DOHH2 (cell line): ENCODE measurements at regions not wholly inside any gene's neighbourhood (a gene's known extent, or its start where the extent isn't known, plus 50 kb on each side); places are given as distances from the start of the nearest gene placed in this dataset.

Experiments
- H3F3A ChIP-seq: fragments of 200-600 bp; sonication (generic), shearing (Covaris generic); 2 replicates; pipeline ENCODE4 v1.6.0; 2016; ENCODE audit warnings: antibody characterized with exemption, mild to moderate bottlenecking; ENCODE audit not compliant: control insufficient read depth, insufficient read depth
- H3K27ac ChIP-seq: fragments of 200-600 bp; sonication (generic); 2 replicates; pipeline ENCODE4 v1.5.1; 2014; ENCODE audit warnings: low read depth, mild to moderate bottlenecking, low read length, moderate library complexity
- H3K27me3 ChIP-seq: fragments of 200-600 bp; sonication (generic); 2 replicates; pipeline ENCODE4 v1.6.1; 2014; ENCODE audit warnings: mild to moderate bottlenecking, low read length, mixed read lengths; ENCODE audit not compliant: control insufficient read depth
- H3K36me3 ChIP-seq: fragments of 200-600 bp; sonication (generic); 2 replicates; pipeline ENCODE4 v1.6.1; 2014; ENCODE audit warnings: mild to moderate bottlenecking, low read length, moderate library complexity, mixed read lengths; ENCODE audit not compliant: control insufficient read depth
- H3K4me1 ChIP-seq: fragments of 200-600 bp; sonication (generic); 2 replicates; pipeline ENCODE4 v1.6.1; 2014; ENCODE audit warnings: mild to moderate bottlenecking, low read length, mixed read lengths; ENCODE audit not compliant: control insufficient read depth
- H3K4me2 ChIP-seq: fragments of 200-600 bp; sonication (generic); 2 replicates; pipeline ENCODE4 v1.6.0; 2014; ENCODE audit warnings: mild to moderate bottlenecking, low read length, moderate library complexity
- H3K4me3 ChIP-seq: fragments of 200-600 bp; sonication (generic); 2 replicates; pipeline ENCODE4 v1.5.1; 2014; ENCODE audit warnings: mild to moderate bottlenecking, low read length, mixed read lengths
- H3K79me2 ChIP-seq: fragments of 200-600 bp; sonication (generic); 2 replicates; pipeline ENCODE4 v1.6.1; 2014; ENCODE audit warnings: mild to moderate bottlenecking, low read length, mixed read lengths; ENCODE audit not compliant: control insufficient read depth
- H3K9me2 ChIP-seq: fragments of 200-600 bp; sonication (generic); replicated peaks from 2 replicates; pipeline ENCODE4 v1.6.1; 2014; ENCODE audit warnings: mild to moderate bottlenecking, low read length, mixed read lengths; ENCODE audit not compliant: control insufficient read depth
- H3K9me3 ChIP-seq: fragments of 200-600 bp; sonication (generic); 2 replicates; pipeline ENCODE4 v1.6.1; 2014; ENCODE audit warnings: antibody characterized with exemption, low read length, mixed read lengths; ENCODE audit not compliant: control insufficient read depth, insufficient read depth
- H4K20me1 ChIP-seq: fragments of 200-600 bp; sonication (generic); 2 replicates; pipeline ENCODE4 v1.6.0; 2014; ENCODE audit warnings: low read depth, mild to moderate bottlenecking, antibody characterized with exemption, low read length, moderate library complexity; ENCODE audit not compliant: control insufficient read depth, insufficient read depth
- CTCF ChIP-seq: fragments of 200-600 bp; sonication (generic); IDR thresholded peaks from one replicate; pipeline ENCODE4 v1.5.1; 2014; ENCODE audit warnings: antibody characterized with exemption, mild to moderate bottlenecking, low read depth, low read length; ENCODE audit not compliant: poor library complexity, severe bottlenecking
- EZH2phosphoT487 ChIP-seq: fragments of 200-600 bp; sonication (generic); IDR thresholded peaks from 2 replicates; pipeline ENCODE4 v1.6.1; 2017; ENCODE audit warnings: borderline replicate concordance, mild to moderate bottlenecking, antibody characterized with exemption, low read length, moderate library complexity, mixed read lengths

GRCh38 chrX:43140582-43140981 is 362.6 kb upstream of the PPP1R2C start:
- H3K79me2 ChIP-seq, result no peaks in the 10 kb centered on the region

GRCh38 chrX:43141885-43142284 is 363.9 kb upstream of the PPP1R2C start:
- H3K36me3 ChIP-seq, result no peaks in the 10 kb centered on the region
- no peak overlapping the region for H3K27ac ChIP-seq
- H3F3A ChIP-seq, result no peaks in the 10 kb centered on the region
- H3K4me3 ChIP-seq, result no peak overlapping the region
- H4K20me1 ChIP-seq, result no peaks in the 10 kb centered on the region
- H3K9me2 ChIP-seq, result no peaks in the 10 kb centered on the region
- H3K9me3 ChIP-seq, result no peaks in the 10 kb centered on the region
- no peaks in the 10 kb centered on the region for H3K27me3 ChIP-seq
- no peak overlapping the region for H3K4me2 ChIP-seq
- H3K79me2 ChIP-seq, result no peaks in the 10 kb centered on the region
- TF ChIP-seq CTCF, result no peak
- no peak for TF ChIP-seq EZH2phosphoT487
- no peaks in the 10 kb centered on the region for H3K4me1 ChIP-seq

More at GRCh38 chrX:43140582-43140981, 362.6 kb upstream of the PPP1R2C start:
- no peaks in the 10 kb centered on the region for H4K20me1 ChIP-seq
- no peak overlapping the region for H3K4me2 ChIP-seq
- H3K27ac ChIP-seq, result no peak overlapping the region
- no peaks in the 10 kb centered on the region for H3K9me2 ChIP-seq
- TF ChIP-seq CTCF, result no peak
- no peak for TF ChIP-seq EZH2phosphoT487
- no peaks in the 10 kb centered on the region for H3F3A ChIP-seq
- no peak overlapping the region for H3K4me3 ChIP-seq
- no peaks in the 10 kb centered on the region for H3K27me3 ChIP-seq
- no peaks in the 10 kb centered on the region for H3K36me3 ChIP-seq
- H3K4me1 ChIP-seq, result no peaks in the 10 kb centered on the region
- H3K9me3 ChIP-seq, result no peaks in the 10 kb centered on the region

GRCh38 chrX:43148305-43148704 is 370.3 kb upstream of the PPP1R2C start:
- TF ChIP-seq CTCF, result no peak

More at GRCh38 chrX:43148305-43148704, 370.3 kb upstream of the PPP1R2C start:
- no peak overlapping the region for H3K4me3 ChIP-seq
- no peaks in the 10 kb centered on the region for H3K27me3 ChIP-seq
- H3K79me2 ChIP-seq, result no peaks in the 10 kb centered on the region
- no peaks in the 10 kb centered on the region for H3K4me1 ChIP-seq
- no peaks in the 10 kb centered on the region for H4K20me1 ChIP-seq
- H3K9me2 ChIP-seq, result no peaks in the 10 kb centered on the region
- no peak overlapping the region for H3K4me2 ChIP-seq
- H3K36me3 ChIP-seq, result no peaks in the 10 kb centered on the region
- H3F3A ChIP-seq, result no peaks in the 10 kb centered on the region
- no peak overlapping the region for H3K27ac ChIP-seq
- H3K9me3 ChIP-seq, result no peaks in the 10 kb centered on the region
